Trophoblast cell (in vitro differentiated cells and primary cell): ENCODE measurements at regions not wholly inside any gene's neighbourhood (a gene's known extent, or its start where the extent isn't known, plus 50 kb on each side); places are given as distances from the start of the nearest gene placed in this dataset.

ENCODE experiments used
- DNase-seq, 2 donors: peaks; one replicate each; pipeline ENCODE4 v3.0.0-alpha.2; 2016
- H2AFZ ChIP-seq: 2 replicates; pipeline ENCODE4 v1.6.1; 2013; ENCODE audit warnings: low read length, moderate library complexity, mild to moderate bottlenecking; ENCODE audit not compliant: insufficient read depth, poor library complexity
- H2AK5ac ChIP-seq: 2 replicates; pipeline ENCODE4 v1.6.1; 2013; ENCODE audit warnings: mild to moderate bottlenecking, low read length
- H2BK120ac ChIP-seq: 2 replicates; pipeline ENCODE4 v1.6.1; 2013; ENCODE audit warnings: low read length, mild to moderate bottlenecking, moderate library complexity; ENCODE audit not compliant: insufficient read depth, poor library complexity
- H2BK12ac ChIP-seq: 2 replicates; pipeline ENCODE4 v1.6.1; 2013; ENCODE audit warnings: mild to moderate bottlenecking, low read length, moderate library complexity
- H2BK5ac ChIP-seq: 2 replicates; pipeline ENCODE4 v1.6.1; 2013; ENCODE audit warnings: low read length, low read depth, moderate library complexity, mild to moderate bottlenecking; ENCODE audit not compliant: poor library complexity
- H3K14ac ChIP-seq: 2 replicates; pipeline ENCODE4 v1.6.1; 2013; ENCODE audit warnings: mild to moderate bottlenecking, low read length
- H3K18ac ChIP-seq: 2 replicates; pipeline ENCODE4 v1.6.1; 2013; ENCODE audit warnings: mild to moderate bottlenecking, low read length
- H3K23ac ChIP-seq: 2 replicates; pipeline ENCODE4 v1.6.1; 2013; ENCODE audit warnings: low read length
- H3K27ac ChIP-seq: 2 replicates; pipeline ENCODE4 v1.5.1; 2013; ENCODE audit warnings: low read depth, mild to moderate bottlenecking, inconsistent platforms, low read length, moderate library complexity
- H3K27me3 ChIP-seq: 2 replicates; pipeline ENCODE4 v1.6.1; 2013; ENCODE audit warnings: inconsistent platforms, mild to moderate bottlenecking, low read length, moderate library complexity; ENCODE audit not compliant: insufficient read depth
- H3K36me3 ChIP-seq, 2 experiments: 1 replicate in 1 of 2; 2 replicates in 1 of 2; pipeline ENCODE4 v1.6.1; 2013; ENCODE audit warnings: low read length in 2 of 2, mild to moderate bottlenecking in 2 of 2, moderate library complexity in 1 of 2; ENCODE audit not compliant: insufficient read depth in 2 of 2, control insufficient read depth in 1 of 2
- H3K4ac ChIP-seq: 2 replicates; pipeline ENCODE4 v1.6.1; 2013; ENCODE audit warnings: low read depth, mild to moderate bottlenecking, low read length, moderate library complexity
- H3K4me1 ChIP-seq, 2 experiments: 1 replicate in 1 of 2; 2 replicates in 1 of 2; pipeline ENCODE4 v1.6.1; 2013; ENCODE audit warnings: low read length in 2 of 2, mild to moderate bottlenecking in 2 of 2, moderate library complexity in 1 of 2; ENCODE audit not compliant: insufficient read depth in 2 of 2, control insufficient read depth in 1 of 2
- H3K4me2 ChIP-seq: 2 replicates; pipeline ENCODE4 v1.6.1; 2013; ENCODE audit warnings: inconsistent platforms, mild to moderate bottlenecking, low read length, moderate library complexity
- H3K4me3 ChIP-seq: 2 replicates; pipeline ENCODE4 v1.5.1; 2013; ENCODE audit warnings: mild to moderate bottlenecking, low read depth, low read length, inconsistent platforms
- H3K79me1 ChIP-seq: one replicate; pipeline ENCODE4 v1.6.1; 2013; ENCODE audit warnings: low read length
- H3K79me2 ChIP-seq: 2 replicates; pipeline ENCODE4 v1.6.1; 2013; ENCODE audit warnings: low read length, mild to moderate bottlenecking; ENCODE audit not compliant: control insufficient read depth, insufficient read depth, poor library complexity
- H3K9ac ChIP-seq: 2 replicates; pipeline ENCODE4 v1.6.1; 2013; ENCODE audit warnings: mild to moderate bottlenecking, low read length
- H3K9me3 ChIP-seq: 2 replicates; pipeline ENCODE4 v1.6.1; 2013; ENCODE audit warnings: low read depth, mild to moderate bottlenecking, control low read depth, inconsistent platforms, low read length; ENCODE audit not compliant: insufficient read depth
- H4K12ac ChIP-seq: 2 replicates; pipeline ENCODE4 v1.6.1; 2013; ENCODE audit warnings: low read depth, mild to moderate bottlenecking, low read length, moderate library complexity
- H4K8ac ChIP-seq: 2 replicates; pipeline ENCODE4 v1.6.1; 2013; ENCODE audit warnings: low read depth, mild to moderate bottlenecking, low read length, moderate library complexity
- H4K91ac ChIP-seq: one replicate; pipeline ENCODE4 v1.6.1; 2013; ENCODE audit warnings: low read depth, mild to moderate bottlenecking, low read length, moderate library complexity
- WGBS: extraction: QIAGEN DNeasy Blood & Tissue Kit; methylation state at CpG from one replicate; pipeline ENCODE4 v1.1.7; 2013; ENCODE audit warnings: missing lambda C conversion rate; ENCODE audit not compliant: insufficient read length, insufficient coverage; ENCODE audit errors: extremely low coverage; 5-methylcytosine and 5-hydroxymethylcytosine counted together

GRCh38 chr18:78790511-78790910 is 189.1 kb upstream of the SALL3 start:
- no peak overlapping the region for H3K4ac ChIP-seq
- H3K27ac ChIP-seq: no peak overlapping the region
- no CpG with 5 or more reads among the region's 6 CpGs for WGBS
- H3K4me3 ChIP-seq: no peak overlapping the region
- H2AFZ ChIP-seq: no peak overlapping the region
- no peak overlapping the region for H3K14ac ChIP-seq
- no peak overlapping the region for H4K8ac ChIP-seq
- no peaks in the 10 kb centered on the region for H3K79me1 ChIP-seq
- H3K18ac ChIP-seq: no peak overlapping the region
- H2BK12ac ChIP-seq: no peak overlapping the region
- no peak overlapping the region for H2BK120ac ChIP-seq
- no peak overlapping the region for H3K9ac ChIP-seq
- no peak overlapping the region for H3K23ac ChIP-seq
- H3K4me2 ChIP-seq: no peak overlapping the region
- no peak overlapping the region for H4K12ac ChIP-seq
- no peaks in the 10 kb centered on the region for H3K36me3 ChIP-seq
- H4K91ac ChIP-seq: no peak overlapping the region
- H3K27me3 ChIP-seq: no peaks in the 10 kb centered on the region
- DNase-seq: no peak
- peaks cover 2% of the 10 kb centered on the region for H3K9me3 ChIP-seq
- H2AK5ac ChIP-seq: no peak overlapping the region
- no peak overlapping the region for H2BK5ac ChIP-seq
- H3K4me1 ChIP-seq: no peaks in the 10 kb centered on the region
- no peaks in the 10 kb centered on the region for H3K79me2 ChIP-seq

DNA sequence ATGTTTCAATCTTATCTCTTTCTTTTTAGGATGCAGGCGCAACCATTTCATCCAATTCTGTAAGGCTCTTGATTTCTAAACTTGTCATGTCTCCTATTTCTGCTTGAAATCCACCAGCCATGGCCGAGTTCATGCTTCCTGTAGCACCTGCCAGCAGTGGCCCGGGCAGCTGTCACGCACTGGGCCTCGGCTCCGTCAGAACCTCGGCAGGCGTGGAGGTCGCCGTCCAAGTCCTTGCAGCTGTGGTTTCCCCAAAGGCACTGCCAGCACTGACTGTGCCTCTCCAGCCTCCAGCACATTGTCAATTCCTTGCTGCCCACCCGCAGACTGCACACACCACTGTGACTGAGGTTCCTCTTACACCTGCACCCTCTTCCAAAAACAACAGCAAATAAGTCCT is 188.7 kb upstream of the SALL3 start:
- H3K4me3 ChIP-seq: no peak overlapping the region
- no peak overlapping the region for H3K4ac ChIP-seq
- no peak overlapping the region for H3K14ac ChIP-seq
- no peak overlapping the region for H3K4me2 ChIP-seq
- peaks cover 2% of the 10 kb centered on the region for H3K9me3 ChIP-seq
- no peaks in the 10 kb centered on the region for H3K27me3 ChIP-seq
- H4K8ac ChIP-seq: no peak overlapping the region
- H2AK5ac ChIP-seq: no peak overlapping the region
- no CpG with 5 or more reads among the region's 11 CpGs for WGBS
- H4K91ac ChIP-seq: no peak overlapping the region
- H3K4me1 ChIP-seq: no peaks in the 10 kb centered on the region
- H2AFZ ChIP-seq: no peak overlapping the region
- no peaks in the 10 kb centered on the region for H3K79me1 ChIP-seq
- H4K12ac ChIP-seq: no peak overlapping the region
- no peak overlapping the region for H2BK5ac ChIP-seq
- H3K36me3 ChIP-seq: no peaks in the 10 kb centered on the region
- no peak overlapping the region for H2BK120ac ChIP-seq
- H2BK12ac ChIP-seq: no peak overlapping the region
- no peak overlapping the region for H3K9ac ChIP-seq
- no peak overlapping the region for H3K18ac ChIP-seq
- no peak overlapping the region for H3K23ac ChIP-seq
- no peaks in the 10 kb centered on the region for H3K79me2 ChIP-seq
- no peak overlapping the region for H3K27ac ChIP-seq
- DNase-seq: no peak

GRCh38 chr18:78792094-78792493 is 187.5 kb upstream of the SALL3 start:
- Histone ChIP-seq H3K4me3 (no peak overlapping the region), H3K4me1 (no peaks in the 10 kb centered on the region), H2BK120ac (no peak overlapping the region), H3K14ac (no peak overlapping the region), H3K23ac (no peak overlapping the region), H3K27me3 (no peaks in the 10 kb centered on the region), H3K18ac (no peak overlapping the region), H2BK5ac (no peak overlapping the region), H3K4me2 (no peak overlapping the region), H4K91ac (no peak overlapping the region), H4K8ac (no peak overlapping the region), H3K36me3 (no peaks in the 10 kb centered on the region), H2AFZ (no peak overlapping the region), H3K79me1 (no peaks in the 10 kb centered on the region), H3K79me2 (no peaks in the 10 kb centered on the region), H4K12ac (no peak overlapping the region), H3K9ac (no peak overlapping the region), H3K27ac (no peak overlapping the region), H3K4ac (no peak overlapping the region), H2BK12ac (no peak overlapping the region), H3K9me3 (peaks cover 2% of the 10 kb centered on the region), H2AK5ac (no peak overlapping the region)
- DNase-seq: no peak
- WGBS: no CpG with 5 or more reads among the region's 9 CpGs

- Histone ChIP-seq H3K79me2 (no peaks in the 10 kb centered on the region), H2BK12ac (no peak overlapping the region), H3K18ac (no peak overlapping the region), H3K23ac (no peak overlapping the region), H2AFZ (no peak overlapping the region), H3K27me3 (no peaks in the 10 kb centered on the region), H4K91ac (no peak overlapping the region), H3K4me1 (no peaks in the 10 kb centered on the region), H3K9ac (no peak overlapping the region), H3K27ac (no peak overlapping the region), H3K4me3 (peak overlapping the region; percentile 4), H2BK120ac (no peak overlapping the region), H3K9me3 (peaks cover 2% of the 10 kb centered on the region), H3K4me2 (no peak overlapping the region), H2BK5ac (no peak overlapping the region), H4K8ac (no peak overlapping the region), H3K14ac (no peak overlapping the region), H2AK5ac (no peak overlapping the region), H3K36me3 (no peaks in the 10 kb centered on the region), H3K79me1 (no peaks in the 10 kb centered on the region), H3K4ac (no peak overlapping the region), H4K12ac (no peak overlapping the region)
- DNase-seq: no peak
- WGBS: no CpG with 5 or more reads among the region's 20 CpGs
These were observed 186.9 kb upstream of the SALL3 start for GRCh38 chr18:78792736-78793135.
